ENCODE measurements at regions not wholly inside any gene's neighbourhood (a gene's known extent, or its start where the extent isn't known, plus 50 kb on each side); places are given as distances from the start of the nearest gene placed in this dataset.

DNA sequence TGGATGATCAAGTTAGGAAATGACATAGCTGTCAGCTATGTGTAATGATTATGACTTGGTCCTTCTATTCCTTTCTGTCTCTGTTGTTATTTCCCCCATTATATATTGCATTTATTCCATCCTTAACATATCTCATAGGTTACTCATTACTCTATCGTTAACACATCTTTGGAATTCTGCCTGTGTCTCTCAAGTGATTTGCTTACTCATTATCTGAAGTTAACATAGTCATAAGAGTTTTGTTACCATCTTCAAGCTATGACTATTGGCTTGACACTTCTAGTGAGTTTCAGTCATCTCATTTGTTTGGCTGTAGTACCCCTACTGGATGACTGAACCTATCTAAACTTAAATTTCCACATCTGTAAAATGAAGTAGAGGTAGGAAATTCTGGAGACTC is 286.1 kb upstream of the PPP1R2C start:
- Mint-ChIP-seq H3K4me3 (ENCODE audit: unreplicated experiment) (no peak overlapping the region), H3K27ac (ENCODE audit: unreplicated experiment) (no peak overlapping the region), H3K27me3 (ENCODE audit: insufficient read depth, unreplicated experiment) (no peaks in the 10 kb centered on the region), H3K9me3 (ENCODE audit: unreplicated experiment) (peaks cover 2% of the 10 kb centered on the region), H3K36me3 (ENCODE audit: insufficient read depth, unreplicated experiment) (no peaks in the 10 kb centered on the region), H3K4me1 (ENCODE audit: low read depth, unreplicated experiment) (no peaks in the 10 kb centered on the region)
- H3K27me3 ChIP-seq (replicated peaks; ENCODE audit: control insufficient read depth, insufficient read depth, low read length), result no peaks in the 10 kb centered on the region
- H3K36me3 ChIP-seq (ENCODE audit: control insufficient read depth, insufficient read depth, low read length), result no peaks in the 10 kb centered on the region
- BruUV-seq (replicated peaks), result no TSS peak
- H3K4me3 ChIP-seq (ENCODE audit: low read depth, low read length), result no peak overlapping the region
- ChIA-PET CTCF (no interaction called here), POLR2A (no interaction called here)
- no peak for DNase-seq
- H3K4me1 ChIP-seq, result no peaks in the 10 kb centered on the region
- intact Hi-C loops (cut with micrococcal nuclease; ENCODE audit: unreplicated experiment), result no loop called here
- no peak for TF ChIP-seq CTCF (IDR thresholded peaks at IDR 0.05; ENCODE audit: insufficient read depth in 1 of 2, low read depth in 1 of 2, low read length in 1 of 2, severe bottlenecking in 1 of 2, unreplicated experiment in 1 of 2)
- H3K9me3 ChIP-seq, result no peaks in the 10 kb centered on the region

DNA sequence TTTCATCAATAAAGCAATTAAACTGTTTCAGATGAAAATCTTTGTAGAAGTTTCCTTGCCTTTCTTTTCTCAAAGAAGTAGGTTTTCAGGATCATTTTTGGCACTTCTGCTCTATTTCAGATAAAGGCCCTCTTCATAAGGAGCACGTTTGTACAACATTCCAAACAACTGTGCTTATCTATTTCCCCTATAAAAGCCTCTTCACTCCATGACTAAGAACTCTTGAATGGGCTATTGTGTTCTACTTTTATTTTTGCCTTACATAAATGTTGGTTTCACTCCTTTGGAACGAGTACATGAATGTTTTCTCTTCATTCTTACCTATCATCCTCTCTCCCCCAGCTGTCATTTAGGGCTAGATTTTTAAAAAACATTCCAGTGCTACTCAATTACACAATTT is 288.0 kb upstream of the PPP1R2C start:
- Histone ChIP-seq H3K4me1 (no peaks in the 10 kb centered on the region), H3K36me3 (ENCODE audit: control insufficient read depth, insufficient read depth, low read length) (no peaks in the 10 kb centered on the region), H3K9me3 (no peaks in the 10 kb centered on the region), H3K4me3 (ENCODE audit: low read depth, low read length) (no peak overlapping the region), H3K27me3 (replicated peaks; ENCODE audit: control insufficient read depth, insufficient read depth, low read length) (no peaks in the 10 kb centered on the region)
- POLR2A ChIA-PET, result no interaction called here
- no peak overlapping the region for H3K4me3 Mint-ChIP-seq (ENCODE audit: unreplicated experiment)
- DNase-seq, result no peak
- CTCF ChIA-PET, result no interaction called here
- H3K9me3 Mint-ChIP-seq (ENCODE audit: unreplicated experiment), result peaks cover 10% of the 10 kb centered on the region
- intact Hi-C loops (cut with micrococcal nuclease; ENCODE audit: unreplicated experiment), result no loop called here
- H3K27ac Mint-ChIP-seq (ENCODE audit: unreplicated experiment), result no peak overlapping the region
- H3K36me3 Mint-ChIP-seq (ENCODE audit: insufficient read depth, unreplicated experiment), result no peaks in the 10 kb centered on the region
- BruUV-seq (replicated peaks), result no TSS peak
- H3K4me1 Mint-ChIP-seq (ENCODE audit: low read depth, unreplicated experiment), result no peaks in the 10 kb centered on the region
- no peaks in the 10 kb centered on the region for H3K27me3 Mint-ChIP-seq (ENCODE audit: insufficient read depth, unreplicated experiment)
- no peak for TF ChIP-seq CTCF (IDR thresholded peaks at IDR 0.05; ENCODE audit: insufficient read depth in 1 of 2, low read depth in 1 of 2, low read length in 1 of 2, severe bottlenecking in 1 of 2, unreplicated experiment in 1 of 2)

GRCh38 chrX:43068639-43069038 is 290.7 kb upstream of the PPP1R2C start:
- H3K36me3 ChIP-seq (ENCODE audit: control insufficient read depth, insufficient read depth, low read length), result no peaks in the 10 kb centered on the region
- peaks cover 10% of the 10 kb centered on the region for H3K9me3 Mint-ChIP-seq (ENCODE audit: unreplicated experiment)
- no peaks in the 10 kb centered on the region for H3K36me3 Mint-ChIP-seq (ENCODE audit: insufficient read depth, unreplicated experiment)
- no peak overlapping the region for H3K4me3 Mint-ChIP-seq (ENCODE audit: unreplicated experiment)
- H3K27me3 ChIP-seq (replicated peaks; ENCODE audit: control insufficient read depth, insufficient read depth, low read length), result no peaks in the 10 kb centered on the region
- intact Hi-C loops (cut with micrococcal nuclease; ENCODE audit: unreplicated experiment), result no loop called here
- no peaks in the 10 kb centered on the region for H3K4me1 Mint-ChIP-seq (ENCODE audit: low read depth, unreplicated experiment)
- H3K27me3 Mint-ChIP-seq (ENCODE audit: insufficient read depth, unreplicated experiment), result no peaks in the 10 kb centered on the region
- DNase-seq, result no peak
- no peaks in the 10 kb centered on the region for H3K4me1 ChIP-seq
- H3K27ac Mint-ChIP-seq (ENCODE audit: unreplicated experiment), result no peak overlapping the region
- no peak overlapping the region for H3K4me3 ChIP-seq (ENCODE audit: low read depth, low read length)
- CTCF ChIA-PET, result no interaction called here
- POLR2A ChIA-PET, result no interaction called here
- BruUV-seq (replicated peaks), result no TSS peak
- no peak for TF ChIP-seq CTCF (IDR thresholded peaks at IDR 0.05; ENCODE audit: insufficient read depth in 1 of 2, low read depth in 1 of 2, low read length in 1 of 2, severe bottlenecking in 1 of 2, unreplicated experiment in 1 of 2)
- H3K9me3 ChIP-seq, result no peaks in the 10 kb centered on the region

All from Caco-2 (cell line).